ENCODE measurements at regions not wholly inside any gene's neighbourhood (a gene's known extent, or its start where the extent isn't known, plus 50 kb on each side); places are given as distances from the start of the nearest gene placed in this dataset.

DNA sequence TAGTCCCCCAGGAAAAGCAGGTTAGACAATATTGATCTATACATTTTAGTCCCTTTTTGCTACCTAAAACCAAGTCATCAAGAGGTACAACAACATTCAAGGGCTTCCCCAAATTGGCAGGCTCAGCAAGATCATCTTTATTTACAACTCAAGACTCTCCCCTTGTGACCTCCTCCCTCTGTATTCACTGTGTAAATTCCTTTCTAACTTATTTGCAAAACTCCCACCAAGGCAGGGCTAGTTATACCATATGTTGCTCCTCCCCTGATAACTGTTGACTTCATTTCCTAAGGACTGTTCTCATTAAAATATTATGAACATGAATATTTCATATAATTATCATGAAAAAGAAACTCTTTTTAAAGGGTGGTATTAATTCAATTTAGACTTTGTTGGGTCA is 275.6 kb downstream of the DTHD1 start:
- DNase-seq (no peak), ATAC-seq (ENCODE audit: low read depth) (no peak)
- Mint-ChIP-seq H3K4me3 (no peak overlapping the region), H3K27me3 (no peaks in the 10 kb centered on the region), H3K27ac (no peak overlapping the region), H3K4me1 (no peaks in the 10 kb centered on the region), H3K36me3 (ENCODE audit: low read depth) (no peaks in the 10 kb centered on the region), H3K9me3 (no peaks in the 10 kb centered on the region)
- intact Hi-C loops (cut with micrococcal nuclease), result no loop called here
- TF ChIP-seq, protein P1, sequence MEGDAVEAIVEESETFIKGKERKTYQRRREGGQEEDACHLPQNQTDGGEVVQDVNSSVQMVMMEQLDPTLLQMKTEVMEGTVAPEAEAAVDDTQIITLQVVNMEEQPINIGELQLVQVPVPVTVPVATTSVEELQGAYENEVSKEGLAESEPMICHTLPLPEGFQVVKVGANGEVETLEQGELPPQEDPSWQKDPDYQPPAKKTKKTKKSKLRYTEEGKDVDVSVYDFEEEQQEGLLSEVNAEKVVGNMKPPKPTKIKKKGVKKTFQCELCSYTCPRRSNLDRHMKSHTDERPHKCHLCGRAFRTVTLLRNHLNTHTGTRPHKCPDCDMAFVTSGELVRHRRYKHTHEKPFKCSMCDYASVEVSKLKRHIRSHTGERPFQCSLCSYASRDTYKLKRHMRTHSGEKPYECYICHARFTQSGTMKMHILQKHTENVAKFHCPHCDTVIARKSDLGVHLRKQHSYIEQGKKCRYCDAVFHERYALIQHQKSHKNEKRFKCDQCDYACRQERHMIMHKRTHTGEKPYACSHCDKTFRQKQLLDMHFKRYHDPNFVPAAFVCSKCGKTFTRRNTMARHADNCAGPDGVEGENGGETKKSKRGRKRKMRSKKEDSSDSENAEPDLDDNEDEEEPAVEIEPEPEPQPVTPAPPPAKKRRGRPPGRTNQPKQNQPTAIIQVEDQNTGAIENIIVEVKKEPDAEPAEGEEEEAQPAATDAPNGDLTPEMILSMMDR (IDR thresholded peaks at IDR 0.05), result no peak
- CTCF ChIA-PET, result no interaction called here
- POLR2A ChIA-PET, result no interaction called here

DNA sequence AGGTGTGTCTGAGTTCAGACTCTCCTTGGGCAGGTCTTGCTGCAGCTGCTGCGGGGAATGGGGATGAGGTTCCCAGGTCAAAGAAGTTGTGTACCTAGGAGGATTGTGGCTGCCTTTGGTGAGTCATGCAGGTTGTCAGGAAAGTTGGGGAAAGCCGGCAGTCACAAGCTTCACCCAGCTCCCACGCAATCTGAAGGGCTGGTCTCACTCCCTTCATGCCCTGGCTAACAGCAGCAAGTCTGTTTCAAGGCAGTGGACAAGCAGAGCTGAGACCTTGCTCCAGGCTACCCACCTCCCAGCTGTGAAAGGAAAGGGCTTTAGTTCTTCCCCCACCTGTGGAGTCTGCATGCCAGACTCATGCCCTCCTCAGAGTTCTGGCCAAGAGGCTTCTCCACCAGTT is 287.2 kb downstream of the DTHD1 start:
- Mint-ChIP-seq H3K9me3 (peaks cover 2% of the 10 kb centered on the region), H3K27ac (no peak overlapping the region), H3K4me3 (no peak overlapping the region), H3K4me1 (no peaks in the 10 kb centered on the region), H3K36me3 (ENCODE audit: low read depth) (no peaks in the 10 kb centered on the region), H3K27me3 (peaks cover 6% of the 10 kb centered on the region)
- ATAC-seq (ENCODE audit: low read depth) (no peak), DNase-seq (no peak)
- intact Hi-C loops (cut with micrococcal nuclease), result no loop called here
- ChIA-PET POLR2A (no interaction called here), CTCF (no interaction called here)
- TF ChIP-seq, protein P1 (IDR thresholded peaks at IDR 0.05), result no peak

DNA sequence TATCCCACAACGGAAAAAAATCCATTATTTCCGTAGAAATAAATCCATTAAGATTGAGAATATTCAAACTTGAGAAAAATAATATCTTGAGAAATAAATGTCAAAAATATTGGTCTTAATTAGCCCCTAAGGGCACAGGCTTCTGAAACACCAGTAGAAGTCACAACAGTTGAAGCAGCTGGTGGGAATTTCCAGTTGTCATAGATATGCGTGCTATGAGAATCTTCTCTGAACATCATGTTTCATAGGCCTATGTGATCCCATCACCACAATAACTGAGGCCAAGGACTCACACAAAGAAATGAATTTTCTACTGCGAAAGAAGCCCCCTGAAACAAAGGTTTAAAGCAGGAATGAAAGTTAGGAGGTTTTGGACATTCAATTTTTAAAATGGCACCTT is 292.0 kb downstream of the DTHD1 start:
- H3K36me3 Mint-ChIP-seq (ENCODE audit: low read depth), result no peaks in the 10 kb centered on the region
- DNase-seq, result no peak
- H3K4me1 Mint-ChIP-seq, result no peaks in the 10 kb centered on the region
- H3K27me3 Mint-ChIP-seq, result peaks cover 6% of the 10 kb centered on the region
- intact Hi-C loops (cut with micrococcal nuclease), result no loop called here
- no peak for ATAC-seq (ENCODE audit: low read depth)
- TF ChIP-seq, protein P1 (IDR thresholded peaks at IDR 0.05), result no peak
- ChIA-PET POLR2A (no interaction called here), CTCF (no interaction called here)
- no peak overlapping the region for H3K27ac Mint-ChIP-seq
- H3K4me3 Mint-ChIP-seq, result no peak overlapping the region
- H3K9me3 Mint-ChIP-seq, result peaks cover 4% of the 10 kb centered on the region

DNA sequence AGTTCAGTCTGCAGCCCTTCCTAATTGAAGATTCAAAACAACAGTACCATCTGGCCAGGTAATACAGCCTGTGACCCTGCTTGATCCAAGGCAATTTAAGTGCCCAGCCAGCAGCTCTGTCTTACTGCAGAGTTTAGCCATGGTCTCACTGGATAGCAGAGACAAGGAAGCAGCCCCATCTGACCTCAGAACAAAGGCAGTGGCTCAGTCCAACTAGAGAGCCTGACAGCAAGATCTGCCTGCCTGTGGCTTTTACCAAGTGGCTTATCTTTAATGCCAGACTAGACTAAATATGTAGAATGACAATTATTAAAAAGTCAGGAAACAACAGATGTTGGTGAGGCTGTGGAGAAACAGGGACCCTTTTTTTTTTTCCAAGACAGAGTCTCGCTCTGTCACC is 293.4 kb downstream of the DTHD1 start:
- H3K36me3 Mint-ChIP-seq (ENCODE audit: low read depth), result no peaks in the 10 kb centered on the region
- H3K9me3 Mint-ChIP-seq, result peaks cover 4% of the 10 kb centered on the region
- POLR2A ChIA-PET, result no interaction called here
- no peak overlapping the region for H3K27ac Mint-ChIP-seq
- intact Hi-C loops (cut with micrococcal nuclease), result no loop called here
- ATAC-seq (ENCODE audit: low read depth) (no peak), DNase-seq (no peak)
- H3K27me3 Mint-ChIP-seq, result peaks cover 4% of the 10 kb centered on the region
- CTCF ChIA-PET, result no interaction called here
- H3K4me3 Mint-ChIP-seq, result no peak overlapping the region
- TF ChIP-seq, protein P1 (IDR thresholded peaks at IDR 0.05), result no peak
- H3K4me1 Mint-ChIP-seq, result no peaks in the 10 kb centered on the region

DNA sequence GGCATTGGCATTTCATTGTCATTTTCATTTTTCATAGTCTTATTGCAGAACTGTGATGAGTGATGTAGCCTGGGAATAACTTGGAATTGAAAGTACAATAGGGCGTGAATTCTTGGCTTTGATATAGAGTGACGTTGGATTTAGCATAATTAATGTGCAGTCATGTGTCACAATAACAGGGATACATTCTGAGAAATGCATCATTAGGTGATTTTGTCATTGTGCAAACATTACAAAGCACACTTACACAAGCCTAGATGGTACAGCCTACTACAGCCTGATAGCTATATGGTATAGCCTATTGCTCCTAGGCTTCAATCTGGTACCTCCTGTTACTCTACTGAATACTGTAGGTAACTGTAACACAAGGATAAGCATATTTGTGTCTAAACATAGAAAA is 300.8 kb downstream of the DTHD1 start:
- CTCF ChIA-PET, result no interaction called here

More for the DNA sequence above, 300.8 kb downstream of the DTHD1 start:
- intact Hi-C loops (cut with micrococcal nuclease), result no loop called here
- ATAC-seq (ENCODE audit: low read depth) (no peak), DNase-seq (no peak)
- Mint-ChIP-seq H3K9me3 (no peaks in the 10 kb centered on the region), H3K4me3 (no peak overlapping the region), H3K27ac (no peak overlapping the region), H3K36me3 (ENCODE audit: low read depth) (no peaks in the 10 kb centered on the region), H3K4me1 (no peaks in the 10 kb centered on the region), H3K27me3 (no peaks in the 10 kb centered on the region)
- POLR2A ChIA-PET, result no interaction called here
- TF ChIP-seq, protein P1 (IDR thresholded peaks at IDR 0.05), result no peak

Data from activated B cell treated with CpG ODN at 0.5 μM for 24 hours (primary cell).